H1 (cell line): ENCODE measurements at regions not wholly inside any gene's neighbourhood (a gene's known extent, or its start where the extent isn't known, plus 50 kb on each side); places are given as distances from the start of the nearest gene placed in this dataset.
A peak's percentile ranks its signal among the peaks of the same experiment; 100 is the strongest.

Experiments used
- CTCF ChIA-PET: fragments of 300-600 bp; sonication (Branson Sonifier 250); formaldehyde crosslinking; loops from one replicate; lab custom pipeline; 2021; ENCODE audit not compliant: partially characterized antibody; lab: Charles Lee
- POLR2A ChIA-PET: fragments of 300-600 bp; sonication (Branson Sonifier 250); formaldehyde crosslinking; loops from one replicate; lab custom pipeline; 2021; ENCODE audit warnings: inconsistent platforms; ENCODE audit not compliant: partially characterized antibody; lab: Charles Lee
- DNase-seq, 2 experiments: peaks; one replicate each; pipeline versions ENCODE4 v3.0.0 to v3.0.0-alpha.2; 2010 to 2022; ENCODE audit warnings: low spot score in 2 of 2, low read depth in 1 of 2, mixed read lengths in 1 of 2
- FAIRE-seq: peaks from 2 replicates; lab custom pipeline; 2011; peaks lifted over from hg19 to GRCh38; lab: Jason Lieb, UNC
- H2AFZ ChIP-seq: 2 replicates; pipeline ENCODE4 v1.8.1; 2012; ENCODE audit warnings: low read length, inconsistent platforms
- H2AK5ac ChIP-seq: 2 replicates; pipeline ENCODE4 v1.6.1; 2013; ENCODE audit warnings: low read depth, low read length
- H2BK120ac ChIP-seq: replicated peaks from 2 replicates; pipeline ENCODE3; 2013; ENCODE audit warnings: low read depth, low read length, inconsistent platforms
- H2BK12ac ChIP-seq: 2 replicates; pipeline ENCODE4 v1.6.1; 2013; ENCODE audit warnings: low read depth, low read length
- H2BK15ac ChIP-seq: 2 replicates; pipeline ENCODE4 v1.6.1; 2013; ENCODE audit warnings: low read length
- H2BK20ac ChIP-seq: 2 replicates; pipeline ENCODE4 v1.6.1; 2013; ENCODE audit warnings: low read length
- H2BK5ac ChIP-seq: 2 replicates; pipeline ENCODE4 v1.6.1; 2013; ENCODE audit warnings: low read depth, low read length
- H3K14ac ChIP-seq: 2 replicates; pipeline ENCODE4 v1.6.1; 2013; ENCODE audit warnings: inconsistent platforms; ENCODE audit not compliant: insufficient read length
- H3K18ac ChIP-seq: 2 replicates; pipeline ENCODE4 v1.6.1; 2013; ENCODE audit warnings: low read length; ENCODE audit errors: extremely low read depth
- H3K23ac ChIP-seq: 2 replicates; pipeline ENCODE4 v1.6.1; 2013; ENCODE audit warnings: inconsistent platforms; ENCODE audit not compliant: insufficient read length
- H3K23me2 ChIP-seq: 2 replicates; pipeline ENCODE4 v1.6.1; 2013; ENCODE audit warnings: low read depth, low read length
- H3K27ac ChIP-seq: 2 replicates; pipeline ENCODE4 v1.6.1; 2011; ENCODE audit warnings: low read depth, low read length, inconsistent platforms
- H3K27me3 ChIP-seq, 4 experiments: replicated peaks in 1 of 4; 1 replicate in 1 of 4; 2 replicates in 3 of 4; pipeline versions ENCODE4 v1.6.1 to v1.8.1; 2011 to 2013; ENCODE audit warnings: low read length in 3 of 4, mild to moderate bottlenecking in 3 of 4, inconsistent platforms in 2 of 4, mixed read lengths in 2 of 4, moderate library complexity in 1 of 4; ENCODE audit not compliant: control insufficient read depth in 3 of 4, insufficient read depth in 3 of 4; ENCODE audit errors: extremely low read depth in 1 of 4
- H3K36me3 ChIP-seq, 4 experiments: 2 replicates each; pipeline versions ENCODE4 v1.6.1 to v1.8.1; 2011 to 2013; ENCODE audit warnings: mild to moderate bottlenecking in 4 of 4, low read length in 3 of 4, moderate library complexity in 2 of 4, control low read depth in 1 of 4, inconsistent platforms in 1 of 4; ENCODE audit not compliant: insufficient read depth in 4 of 4, control insufficient read depth in 2 of 4
- H3K4ac ChIP-seq: replicated peaks from 2 replicates; pipeline ENCODE3; 2013; ENCODE audit warnings: low read length, low read depth, mixed read lengths, inconsistent platforms; ENCODE audit not compliant: insufficient read length
- H3K4me1 ChIP-seq, 4 experiments: replicated peaks in 1 of 4; 1 replicate in 1 of 4; 2 replicates in 3 of 4; pipeline versions ENCODE4 v1.6.1 to v1.8.1; 2011 to 2013; ENCODE audit warnings: low read length in 3 of 4, inconsistent platforms in 2 of 4, mixed read lengths in 1 of 4; ENCODE audit not compliant: insufficient read depth in 4 of 4, control insufficient read depth in 3 of 4
- H3K4me2 ChIP-seq, 2 experiments: 2 replicates each; pipeline versions ENCODE4 v1.6.1 to v1.8.1; 2011 to 2013; ENCODE audit warnings: low read depth in 2 of 2, low read length in 2 of 2, control low read depth in 1 of 2, inconsistent platforms in 1 of 2, mild to moderate bottlenecking in 1 of 2; ENCODE audit not compliant: insufficient read depth in 1 of 2
- H3K4me3 ChIP-seq, 4 experiments: fragments of 200-600, 300-600 bp in 1 of 4; sonication (generic), shearing (Covaris generic), sonication (Bioruptor Twin) in 1 of 4; 2 replicates each; pipeline versions ENCODE4 v1.5.1 to v1.8.1; 2011 to 2016; ENCODE audit warnings: low read length in 4 of 4, low read depth in 3 of 4, control low read depth in 2 of 4, inconsistent platforms in 2 of 4, mild to moderate bottlenecking in 2 of 4, mixed read lengths in 1 of 4, moderate library complexity in 1 of 4; ENCODE audit not compliant: insufficient read depth in 2 of 4; ENCODE audit errors: extremely low read depth in 1 of 4
- H3K56ac ChIP-seq: replicated peaks from 2 replicates; pipeline ENCODE3; 2013; ENCODE audit warnings: low read depth, mild to moderate bottlenecking, mixed read lengths, low read length, inconsistent platforms; ENCODE audit not compliant: insufficient read length
- H3K79me1 ChIP-seq: 2 replicates; pipeline ENCODE4 v1.6.1; 2013; ENCODE audit warnings: low read depth, low read length, control low read depth
- H3K79me2 ChIP-seq, 2 experiments: 2 replicates each; pipeline versions ENCODE4 v1.6.1 to v1.8.1; 2012 to 2013; ENCODE audit warnings: low read length in 2 of 2, mild to moderate bottlenecking in 2 of 2, inconsistent platforms in 1 of 2; ENCODE audit not compliant: insufficient read depth in 2 of 2, control insufficient read depth in 1 of 2
- H3K9ac ChIP-seq, 4 experiments: replicated peaks in 1 of 4; 1 replicate in 1 of 4; 2 replicates in 3 of 4; pipeline versions ENCODE4 v1.6.1 to v1.8.1; 2011 to 2013; ENCODE audit warnings: low read depth in 3 of 4, low read length in 3 of 4, control low read depth in 2 of 4, mild to moderate bottlenecking in 2 of 4, moderate library complexity in 2 of 4, inconsistent platforms in 1 of 4; ENCODE audit errors: extremely low read depth in 1 of 4
- H3K9me3 ChIP-seq, 2 experiments: 2 replicates each; pipeline versions ENCODE4 v1.6.1 to v1.8.1; 2012 to 2013; ENCODE audit warnings: mild to moderate bottlenecking in 2 of 2, moderate library complexity in 2 of 2, control low read depth in 1 of 2, inconsistent platforms in 1 of 2, low read depth in 1 of 2, low read length in 1 of 2, mixed read lengths in 1 of 2; ENCODE audit not compliant: insufficient read depth in 2 of 2
- H4K20me1 ChIP-seq, 2 experiments: replicated peaks in 1 of 2; 2 replicates each; pipeline versions ENCODE3 to v1.8.1; 2011 to 2013; ENCODE audit warnings: inconsistent platforms in 2 of 2, low read length in 2 of 2, mild to moderate bottlenecking in 1 of 2; ENCODE audit not compliant: insufficient read depth in 2 of 2, control insufficient read depth in 1 of 2
- H4K5ac ChIP-seq: 2 replicates; pipeline ENCODE4 v1.6.1; 2013; ENCODE audit warnings: low read length, low read depth, mixed read lengths, inconsistent platforms; ENCODE audit not compliant: insufficient read length
- H4K8ac ChIP-seq: 2 replicates; pipeline ENCODE4 v1.8.0; 2013; ENCODE audit warnings: mild to moderate bottlenecking, moderate library complexity, low read length, inconsistent platforms; ENCODE audit not compliant: insufficient read depth; ENCODE audit errors: extremely low read depth
- H4K91ac ChIP-seq: replicated peaks from 2 replicates; pipeline ENCODE3; 2013; ENCODE audit warnings: low read length, mixed read lengths, inconsistent platforms; ENCODE audit not compliant: insufficient read length
- ASH2L ChIP-seq: fragments of 200-600, 300-600 bp; sonication (generic); IDR thresholded peaks from one replicate; pipeline ENCODE4 v1.7.1; 2017; ENCODE audit warnings: low read length
- CREB1 ChIP-seq: IDR thresholded peaks from 2 replicates; pipeline ENCODE4 v1.6.1; 2012; ENCODE audit warnings: inconsistent platforms
- EGR1 ChIP-seq: IDR thresholded peaks from 2 replicates; pipeline ENCODE4 v1.6.1; 2011; ENCODE audit warnings: low read depth, low read length, borderline replicate concordance
- FOSL1 ChIP-seq: IDR thresholded peaks from 2 replicates; pipeline ENCODE4 v1.6.1; 2011; ENCODE audit warnings: mild to moderate bottlenecking, low read depth, low read length, moderate library complexity; ENCODE audit not compliant: insufficient read depth
- NRF1 ChIP-seq: IDR thresholded peaks from 2 replicates; pipeline ENCODE4 v1.6.1; 2011; ENCODE audit warnings: mild to moderate bottlenecking, low read depth, low read length, improper control_type of control experiment
- POLR2AphosphoS5 ChIP-seq: IDR thresholded peaks from 2 replicates; pipeline ENCODE4 v1.6.1; 2011; ENCODE audit warnings: low read depth, low read length
- RAD21 ChIP-seq, 2 experiments: IDR thresholded peaks in 1 of 2; conservative IDR thresholded peaks in 1 of 2; 2 replicates each; pipeline ENCODE4 v1.6.1; 2011; ENCODE audit warnings: low read depth in 2 of 2, low read length in 2 of 2, improper control_type of control experiment in 1 of 2, inconsistent platforms in 1 of 2, mild to moderate bottlenecking in 1 of 2, moderate library complexity in 1 of 2
- SAP30 ChIP-seq: fragments of 300-600 bp; sonication (generic); IDR thresholded peaks from 2 replicates; pipeline ENCODE4 v1.7.1; 2012; ENCODE audit warnings: low read length, moderate library complexity, mild to moderate bottlenecking, inconsistent platforms; ENCODE audit not compliant: insufficient read depth, insufficient replicate concordance
- WGBS, 2 experiments: shearing (Covaris generic) in 1 of 2; methylation state at CpG; one replicate each; pipeline versions ENCODE4 v1.1.6 to v1.1.7; 2013 to 2015; ENCODE audit warnings: low lambda C conversion rate in 2 of 2, mixed read lengths in 2 of 2, inconsistent platforms in 1 of 2, low coverage in 1 of 2, missing lambda C conversion rate in 1 of 2; ENCODE audit not compliant: insufficient replicate concordance in 2 of 2, insufficient coverage in 1 of 2, insufficient read length in 1 of 2; ENCODE audit errors: extremely low coverage in 1 of 2, missing lambda C conversion rate in 1 of 2; 5-methylcytosine and 5-hydroxymethylcytosine counted together
- TF ChIP-seq, protein P1 (sequence below): IDR thresholded peaks from 2 replicates; pipeline ENCODE4 v1.6.1; 2011; ENCODE audit warnings: low read depth, mild to moderate bottlenecking, low read length; ENCODE audit not compliant: insufficient read depth
- TF ChIP-seq, protein P2 (sequence below): IDR thresholded peaks from 2 replicates; pipeline ENCODE4 v1.6.1; 2012; ENCODE audit warnings: inconsistent platforms
- TF ChIP-seq, protein P3 (sequence below), 3 experiments: IDR thresholded peaks; 1 replicate in 2 of 3; 2 replicates in 1 of 3; pipeline versions ENCODE4 v1.5.1 to v1.6.1; 2011; ENCODE audit warnings: low read length in 3 of 3, mild to moderate bottlenecking in 3 of 3, inconsistent platforms in 2 of 3, low read depth in 1 of 3, moderate library complexity in 1 of 3; ENCODE audit not compliant: insufficient read depth in 1 of 3; ENCODE audit errors: control extremely low read depth in 1 of 3

DNA sequence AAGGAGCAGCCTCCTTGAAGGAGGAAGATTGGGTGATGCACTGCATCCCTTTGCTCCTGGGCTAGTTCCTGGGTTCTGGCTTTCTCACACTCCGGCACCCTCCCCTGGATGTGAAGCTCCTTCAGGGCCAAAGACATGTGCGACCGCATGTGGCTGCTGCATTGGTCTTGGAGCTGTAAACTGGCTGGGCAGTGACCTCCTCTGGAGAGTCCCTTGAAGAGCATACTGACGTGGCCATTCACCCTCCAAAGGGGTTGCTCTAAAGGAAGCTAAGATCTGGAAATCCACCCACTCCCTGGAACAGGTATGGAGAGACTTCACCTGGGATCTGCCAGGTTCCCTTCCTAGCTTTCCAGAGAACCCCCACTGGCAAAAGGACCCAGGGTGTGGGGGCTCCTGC, 62.1 kb downstream of the TMEM17 start:
- no peak overlapping the region for H2BK12ac ChIP-seq
- no peak overlapping the region for H4K5ac ChIP-seq
- H4K91ac ChIP-seq: no peak overlapping the region
- H2AFZ ChIP-seq: no peak overlapping the region
- H2BK20ac ChIP-seq: no peak overlapping the region
- H4K20me1 ChIP-seq: no peaks in the 10 kb centered on the region
- no peaks in the 10 kb centered on the region for H3K79me2 ChIP-seq
- H3K9ac ChIP-seq: no peak overlapping the region
- H3K79me1 ChIP-seq: no peaks in the 10 kb centered on the region
- POLR2A ChIA-PET: interaction anchor here (1.9 kb wide), 1 partner anchor 11 kb away, joined by 5 read pairs; no protein-coding TSS in a partner anchor
- H3K4me2 ChIP-seq: no peak overlapping the region
- CTCF ChIA-PET: interaction anchor here (0.8 to 2.5 kb wide), 16 partner anchors 10 to 515 kb away, joined by 3 to 8 read pairs (median 4); no protein-coding TSS in a partner anchor
- H3K18ac ChIP-seq: no peak overlapping the region
- no peak overlapping the region for H3K4ac ChIP-seq
- no peak overlapping the region for H3K4me3 ChIP-seq
- H3K9me3 ChIP-seq: no peaks in the 10 kb centered on the region
- no peak overlapping the region for H3K56ac ChIP-seq
- H2BK5ac ChIP-seq: no peak overlapping the region
- FAIRE-seq: no peak
- WGBS, 2 experiments: 95% methylated on average over 4 of the region's 4 CpGs; no CpG with 5 or more reads in 1 of the 2 experiments
- no peak overlapping the region for H3K14ac ChIP-seq
- H3K23me2 ChIP-seq: no peaks in the 10 kb centered on the region
- H2BK15ac ChIP-seq: no peak overlapping the region
- H3K27me3 ChIP-seq: no peaks in the 10 kb centered on the region
- no peak overlapping the region for H2AK5ac ChIP-seq
- no peak overlapping the region for H4K8ac ChIP-seq
- H2BK120ac ChIP-seq: no peak overlapping the region
- no peak overlapping the region for H3K27ac ChIP-seq
- H3K23ac ChIP-seq: no peak overlapping the region
- H3K4me1 ChIP-seq: no peaks in the 10 kb centered on the region
- no peak for DNase-seq
- no peaks in the 10 kb centered on the region for H3K36me3 ChIP-seq
- TF ChIP-seq POLR2AphosphoS5: no peak
- TF ChIP-seq CREB1: no peak
- no peak for TF ChIP-seq NRF1
- TF ChIP-seq, protein P1, sequence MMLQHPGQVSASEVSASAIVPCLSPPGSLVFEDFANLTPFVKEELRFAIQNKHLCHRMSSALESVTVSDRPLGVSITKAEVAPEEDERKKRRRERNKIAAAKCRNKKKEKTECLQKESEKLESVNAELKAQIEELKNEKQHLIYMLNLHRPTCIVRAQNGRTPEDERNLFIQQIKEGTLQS: no peak
- TF ChIP-seq, protein P2, sequence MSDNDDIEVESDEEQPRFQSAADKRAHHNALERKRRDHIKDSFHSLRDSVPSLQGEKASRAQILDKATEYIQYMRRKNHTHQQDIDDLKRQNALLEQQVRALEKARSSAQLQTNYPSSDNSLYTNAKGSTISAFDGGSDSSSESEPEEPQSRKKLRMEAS: peak; percentile 45; the same call in 1 of the 2 replicates
- no peak for TF ChIP-seq SAP30
- TF ChIP-seq, protein P3, sequence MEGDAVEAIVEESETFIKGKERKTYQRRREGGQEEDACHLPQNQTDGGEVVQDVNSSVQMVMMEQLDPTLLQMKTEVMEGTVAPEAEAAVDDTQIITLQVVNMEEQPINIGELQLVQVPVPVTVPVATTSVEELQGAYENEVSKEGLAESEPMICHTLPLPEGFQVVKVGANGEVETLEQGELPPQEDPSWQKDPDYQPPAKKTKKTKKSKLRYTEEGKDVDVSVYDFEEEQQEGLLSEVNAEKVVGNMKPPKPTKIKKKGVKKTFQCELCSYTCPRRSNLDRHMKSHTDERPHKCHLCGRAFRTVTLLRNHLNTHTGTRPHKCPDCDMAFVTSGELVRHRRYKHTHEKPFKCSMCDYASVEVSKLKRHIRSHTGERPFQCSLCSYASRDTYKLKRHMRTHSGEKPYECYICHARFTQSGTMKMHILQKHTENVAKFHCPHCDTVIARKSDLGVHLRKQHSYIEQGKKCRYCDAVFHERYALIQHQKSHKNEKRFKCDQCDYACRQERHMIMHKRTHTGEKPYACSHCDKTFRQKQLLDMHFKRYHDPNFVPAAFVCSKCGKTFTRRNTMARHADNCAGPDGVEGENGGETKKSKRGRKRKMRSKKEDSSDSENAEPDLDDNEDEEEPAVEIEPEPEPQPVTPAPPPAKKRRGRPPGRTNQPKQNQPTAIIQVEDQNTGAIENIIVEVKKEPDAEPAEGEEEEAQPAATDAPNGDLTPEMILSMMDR (IDR thresholded peaks at IDR 0.05; ENCODE audit: control extremely low read depth in 1 of 3, insufficient read depth in 1 of 3, low read depth in 1 of 3, low read length in 3 of 3): peak in 1 of 3 experiments; percentile 13; a peak in 1 of 4 replicates
- no peak for TF ChIP-seq ASH2L
- TF ChIP-seq FOSL1: no peak
- no peak for TF ChIP-seq EGR1
- TF ChIP-seq RAD21 (IDR thresholded peaks at IDR 0.05 in 1 of 2, conservative IDR thresholded peaks at IDR 0.05 in 1 of 2; ENCODE audit: low read depth in 2 of 2, low read length in 2 of 2): peak; percentile 53 to 61
